Trophoblast cell (in vitro differentiated cells and primary cell): ENCODE measurements at regions not wholly inside any gene's neighbourhood (a gene's known extent, or its start where the extent isn't known, plus 50 kb on each side); places are given as distances from the start of the nearest gene placed in this dataset.
"Not testable (repeated sequence)": the region's sequence is repeated elsewhere in the genome, so short reads cannot be mapped to it uniquely, and the experiment has no call there.

Experiments
- DNase-seq, 2 donors: peaks; one replicate each; pipeline ENCODE4 v3.0.0-alpha.2; 2016
- H2AFZ ChIP-seq: 2 replicates; pipeline ENCODE4 v1.6.1; 2013; ENCODE audit warnings: low read length, moderate library complexity, mild to moderate bottlenecking; ENCODE audit not compliant: insufficient read depth, poor library complexity
- H2AK5ac ChIP-seq: 2 replicates; pipeline ENCODE4 v1.6.1; 2013; ENCODE audit warnings: mild to moderate bottlenecking, low read length
- H2BK120ac ChIP-seq: 2 replicates; pipeline ENCODE4 v1.6.1; 2013; ENCODE audit warnings: low read length, mild to moderate bottlenecking, moderate library complexity; ENCODE audit not compliant: insufficient read depth, poor library complexity
- H2BK12ac ChIP-seq: 2 replicates; pipeline ENCODE4 v1.6.1; 2013; ENCODE audit warnings: mild to moderate bottlenecking, low read length, moderate library complexity
- H2BK5ac ChIP-seq: 2 replicates; pipeline ENCODE4 v1.6.1; 2013; ENCODE audit warnings: low read length, low read depth, moderate library complexity, mild to moderate bottlenecking; ENCODE audit not compliant: poor library complexity
- H3K14ac ChIP-seq: 2 replicates; pipeline ENCODE4 v1.6.1; 2013; ENCODE audit warnings: mild to moderate bottlenecking, low read length
- H3K18ac ChIP-seq: 2 replicates; pipeline ENCODE4 v1.6.1; 2013; ENCODE audit warnings: mild to moderate bottlenecking, low read length
- H3K23ac ChIP-seq: 2 replicates; pipeline ENCODE4 v1.6.1; 2013; ENCODE audit warnings: low read length
- H3K27ac ChIP-seq: 2 replicates; pipeline ENCODE4 v1.5.1; 2013; ENCODE audit warnings: low read depth, mild to moderate bottlenecking, inconsistent platforms, low read length, moderate library complexity
- H3K27me3 ChIP-seq: 2 replicates; pipeline ENCODE4 v1.6.1; 2013; ENCODE audit warnings: inconsistent platforms, mild to moderate bottlenecking, low read length, moderate library complexity; ENCODE audit not compliant: insufficient read depth
- H3K36me3 ChIP-seq, 2 experiments: 1 replicate in 1 of 2; 2 replicates in 1 of 2; pipeline ENCODE4 v1.6.1; 2013; ENCODE audit warnings: low read length in 2 of 2, mild to moderate bottlenecking in 2 of 2, moderate library complexity in 1 of 2; ENCODE audit not compliant: insufficient read depth in 2 of 2, control insufficient read depth in 1 of 2
- H3K4ac ChIP-seq: 2 replicates; pipeline ENCODE4 v1.6.1; 2013; ENCODE audit warnings: low read depth, mild to moderate bottlenecking, low read length, moderate library complexity
- H3K4me1 ChIP-seq, 2 experiments: 1 replicate in 1 of 2; 2 replicates in 1 of 2; pipeline ENCODE4 v1.6.1; 2013; ENCODE audit warnings: low read length in 2 of 2, mild to moderate bottlenecking in 2 of 2, moderate library complexity in 1 of 2; ENCODE audit not compliant: insufficient read depth in 2 of 2, control insufficient read depth in 1 of 2
- H3K4me2 ChIP-seq: 2 replicates; pipeline ENCODE4 v1.6.1; 2013; ENCODE audit warnings: inconsistent platforms, mild to moderate bottlenecking, low read length, moderate library complexity
- H3K4me3 ChIP-seq: 2 replicates; pipeline ENCODE4 v1.5.1; 2013; ENCODE audit warnings: mild to moderate bottlenecking, low read depth, low read length, inconsistent platforms
- H3K79me1 ChIP-seq: one replicate; pipeline ENCODE4 v1.6.1; 2013; ENCODE audit warnings: low read length
- H3K79me2 ChIP-seq: 2 replicates; pipeline ENCODE4 v1.6.1; 2013; ENCODE audit warnings: low read length, mild to moderate bottlenecking; ENCODE audit not compliant: control insufficient read depth, insufficient read depth, poor library complexity
- H3K9ac ChIP-seq: 2 replicates; pipeline ENCODE4 v1.6.1; 2013; ENCODE audit warnings: mild to moderate bottlenecking, low read length
- H3K9me3 ChIP-seq: 2 replicates; pipeline ENCODE4 v1.6.1; 2013; ENCODE audit warnings: low read depth, mild to moderate bottlenecking, control low read depth, inconsistent platforms, low read length; ENCODE audit not compliant: insufficient read depth
- H4K12ac ChIP-seq: 2 replicates; pipeline ENCODE4 v1.6.1; 2013; ENCODE audit warnings: low read depth, mild to moderate bottlenecking, low read length, moderate library complexity
- H4K8ac ChIP-seq: 2 replicates; pipeline ENCODE4 v1.6.1; 2013; ENCODE audit warnings: low read depth, mild to moderate bottlenecking, low read length, moderate library complexity
- H4K91ac ChIP-seq: one replicate; pipeline ENCODE4 v1.6.1; 2013; ENCODE audit warnings: low read depth, mild to moderate bottlenecking, low read length, moderate library complexity
- WGBS: extraction: QIAGEN DNeasy Blood & Tissue Kit; methylation state at CpG from one replicate; pipeline ENCODE4 v1.1.7; 2013; ENCODE audit warnings: missing lambda C conversion rate; ENCODE audit not compliant: insufficient read length, insufficient coverage; ENCODE audit errors: extremely low coverage; 5-methylcytosine and 5-hydroxymethylcytosine counted together

- Histone ChIP-seq H2BK12ac (no peak overlapping the region), H3K23ac (no peak overlapping the region), H3K4ac (no peak overlapping the region), H4K8ac (no peak overlapping the region), H3K4me1 (no peaks in the 10 kb centered on the region), H3K4me3 (no peak overlapping the region), H3K79me1 (no peaks in the 10 kb centered on the region), H4K91ac (no peak overlapping the region), H3K9ac (no peak overlapping the region), H3K18ac (no peak overlapping the region), H3K36me3 (no peaks in the 10 kb centered on the region), H3K27me3 (no peaks in the 10 kb centered on the region), H3K4me2 (no peak overlapping the region), H2AK5ac (no peak overlapping the region), H3K79me2 (no peaks in the 10 kb centered on the region), H2BK120ac (no peak overlapping the region), H2BK5ac (no peak overlapping the region), H2AFZ (no peak overlapping the region), H3K27ac (no peak overlapping the region), H3K9me3 (no peaks in the 10 kb centered on the region), H4K12ac (no peak overlapping the region), H3K14ac (no peak overlapping the region)
- no CpG with 5 or more reads among the region's 2 CpGs for WGBS
- DNase-seq: no peak
These were observed 149.8 kb upstream of the TNFSF11 start for GRCh38 chr13:42424182-42424581.

GRCh38 chr13:42445354-42445753 lies 128.6 kb upstream of the TNFSF11 start:
- no peaks in the 10 kb centered on the region for H3K4me1 ChIP-seq
- no peak overlapping the region for H3K18ac ChIP-seq
- no peak overlapping the region for H3K27ac ChIP-seq
- H4K8ac ChIP-seq: no peak overlapping the region
- H4K12ac ChIP-seq: no peak overlapping the region
- no peak overlapping the region for H2BK12ac ChIP-seq
- no peaks in the 10 kb centered on the region for H3K79me1 ChIP-seq
- H3K4ac ChIP-seq: no peak overlapping the region
- no peaks in the 10 kb centered on the region for H3K79me2 ChIP-seq
- H3K9me3 ChIP-seq: peaks cover 7% of the 10 kb centered on the region
- no peak overlapping the region for H3K23ac ChIP-seq
- no peak overlapping the region for H2AFZ ChIP-seq
- no CpG with 5 or more reads among the region's 1 CpG for WGBS
- H4K91ac ChIP-seq: no peak overlapping the region
- no peak for DNase-seq
- H3K4me3 ChIP-seq: no peak overlapping the region
- H2AK5ac ChIP-seq: no peak overlapping the region
- H2BK120ac ChIP-seq: no peak overlapping the region
- H3K14ac ChIP-seq: no peak overlapping the region
- H3K36me3 ChIP-seq: no peaks in the 10 kb centered on the region
- H3K27me3 ChIP-seq: no peaks in the 10 kb centered on the region
- H2BK5ac ChIP-seq: no peak overlapping the region
- no peak overlapping the region for H3K4me2 ChIP-seq
- H3K9ac ChIP-seq: no peak overlapping the region

GRCh38 chr13:42446597-42446996 lies 127.4 kb upstream of the TNFSF11 start:
- not testable (repeated sequence) for H4K8ac ChIP-seq, H3K14ac ChIP-seq, DNase-seq, H3K4me2 ChIP-seq, H3K79me1 ChIP-seq, H3K27ac ChIP-seq, H3K9ac ChIP-seq, H2BK5ac ChIP-seq, H3K4me1 ChIP-seq, H3K79me2 ChIP-seq, H3K23ac ChIP-seq, H2AFZ ChIP-seq, H4K12ac ChIP-seq, H2BK12ac ChIP-seq, H4K91ac ChIP-seq, H3K18ac ChIP-seq, H3K4me3 ChIP-seq, H3K36me3 ChIP-seq, H2BK120ac ChIP-seq, H3K27me3 ChIP-seq, H3K4ac ChIP-seq, H3K9me3 ChIP-seq, H2AK5ac ChIP-seq
- no CpG with 5 or more reads among the region's 5 CpGs for WGBS

GRCh38 chr13:42453091-42453645 lies 120.8 kb upstream of the TNFSF11 start:
- Histone ChIP-seq H3K23ac (no peak overlapping the region), H2BK12ac (no peak overlapping the region), H3K4me2 (no peak overlapping the region), H2BK5ac (no peak overlapping the region), H3K79me1 (no peaks in the 10 kb centered on the region), H3K36me3 (no peaks in the 10 kb centered on the region), H4K91ac (no peak overlapping the region), H3K9ac (no peak overlapping the region), H3K4ac (no peak overlapping the region), H3K4me1 (no peaks in the 10 kb centered on the region), H3K18ac (no peak overlapping the region), H3K27ac (no peak overlapping the region), H3K14ac (no peak overlapping the region), H3K4me3 (peak overlapping the region; percentile 57), H2BK120ac (no peak overlapping the region), H2AK5ac (no peak overlapping the region), H2AFZ (no peak overlapping the region), H3K9me3 (peaks cover 5% of the 10 kb centered on the region), H3K27me3 (no peaks in the 10 kb centered on the region), H4K12ac (no peak overlapping the region), H3K79me2 (no peaks in the 10 kb centered on the region), H4K8ac (no peak overlapping the region)
- WGBS: no CpG with 5 or more reads among the region's 11 CpGs
- peak; percentile 57 to 75 for DNase-seq
